Occipital lobe (tissue), 1 donor: ENCODE measurements at regions not wholly inside any gene's neighbourhood (a gene's known extent, or its start where the extent isn't known, plus 50 kb on each side); places are given as distances from the start of the nearest gene placed in this dataset.

Experiments used
- DNase-seq: peaks from one replicate; lab custom pipeline; 2025; lab: John Stamatoyannopoulos, UW

DNA sequence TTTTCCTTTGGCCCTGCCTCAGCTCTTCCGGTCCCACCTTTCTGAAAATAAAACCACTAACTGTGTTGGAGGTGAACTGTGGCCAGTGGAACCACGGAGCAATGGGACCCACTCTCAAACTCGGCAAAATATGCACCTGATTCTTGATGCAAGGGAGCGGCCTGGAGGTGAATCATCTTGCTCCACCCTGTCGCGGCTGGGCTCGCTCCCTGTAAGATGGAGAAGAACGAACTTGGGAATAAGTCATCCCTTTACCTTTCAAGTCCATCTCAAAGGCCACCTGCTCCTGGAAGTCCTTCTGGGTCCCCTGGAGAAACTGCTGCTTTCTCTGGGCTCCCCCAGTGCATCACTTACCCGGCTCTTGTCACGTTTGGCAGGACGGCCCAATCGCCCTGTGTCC, 309.9 kb downstream of the BCL11B start:
- no peak for DNase-seq

DNA sequence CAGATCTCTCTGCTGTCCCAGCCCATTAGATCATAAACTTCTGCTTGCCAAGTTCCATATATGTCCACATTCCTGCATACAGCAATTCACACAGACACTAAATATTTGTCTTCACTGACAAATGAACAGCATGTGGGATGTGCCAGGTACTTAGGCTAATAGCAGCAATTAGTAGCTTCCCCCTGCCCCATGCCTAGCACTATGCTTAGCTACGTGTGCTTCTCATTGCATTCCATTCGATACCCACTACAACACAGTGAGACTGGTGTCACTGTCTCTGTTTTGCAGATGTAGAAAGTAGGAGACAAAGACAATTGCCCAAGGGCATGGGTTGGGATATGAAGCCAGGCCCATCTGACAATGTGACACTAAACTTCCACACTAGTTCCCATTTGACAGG, 308.4 kb downstream of the BCL11B start:
- no peak for DNase-seq

DNA sequence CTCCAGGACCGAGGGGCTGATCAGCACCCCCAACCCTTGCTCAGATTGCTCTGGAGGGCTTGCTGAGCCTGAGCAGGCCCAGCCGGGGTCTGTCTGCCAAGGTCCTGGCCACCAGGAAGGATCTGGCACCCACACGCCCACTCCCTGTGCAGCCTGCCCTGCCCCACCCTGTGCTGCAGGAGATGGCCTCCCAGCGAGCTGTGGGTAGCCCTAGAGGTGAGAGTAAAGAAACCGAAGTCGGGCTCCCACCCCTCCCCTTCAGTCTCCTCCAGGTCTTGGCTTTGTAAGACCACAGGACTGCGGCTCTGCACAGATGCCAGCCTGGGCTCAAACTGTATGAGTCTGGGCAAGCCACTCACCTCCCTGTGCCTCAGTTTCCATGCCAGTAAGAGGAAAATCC, 307.8 kb downstream of the BCL11B start:
- no peak for DNase-seq

DNA sequence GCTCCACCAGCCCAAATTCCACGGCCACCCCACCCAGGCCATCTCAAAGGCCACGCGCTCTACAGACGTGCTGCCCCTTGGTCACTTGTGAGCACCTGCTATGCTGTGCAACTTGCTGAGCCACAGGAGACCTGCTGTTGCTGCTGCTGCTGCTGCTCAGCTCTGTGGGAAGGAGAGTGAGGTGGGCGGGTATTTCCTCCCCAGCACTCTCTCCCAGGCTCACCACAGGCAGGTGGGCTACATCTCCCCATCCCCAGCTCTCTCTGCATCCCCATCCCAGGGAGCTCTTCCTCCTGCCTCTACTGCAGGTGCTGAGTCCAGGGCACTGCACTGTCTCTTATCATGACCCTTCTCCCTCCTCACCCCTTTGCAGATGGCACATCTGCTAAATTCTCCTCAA, 306.9 kb downstream of the BCL11B start:
- no peak for DNase-seq

DNA sequence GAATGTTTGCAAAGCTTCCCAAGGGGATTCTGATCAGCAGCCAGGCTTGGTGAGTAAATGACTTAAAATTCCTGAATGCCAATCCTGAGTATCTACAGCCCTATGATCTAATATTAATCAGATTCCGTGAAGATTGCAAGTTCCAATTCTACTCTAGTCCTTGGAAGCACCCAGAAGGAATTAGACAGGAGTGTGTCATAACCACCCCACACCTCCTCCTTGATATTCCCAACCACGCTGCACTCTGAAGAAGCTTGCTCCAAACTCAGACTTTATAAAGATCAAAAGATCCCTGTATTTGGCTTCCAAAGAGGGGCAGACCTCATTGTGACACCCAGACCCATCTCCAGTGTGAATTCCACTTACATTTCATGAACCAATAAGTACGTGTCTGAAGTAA, 306.0 kb downstream of the BCL11B start:
- no peak for DNase-seq

DNA sequence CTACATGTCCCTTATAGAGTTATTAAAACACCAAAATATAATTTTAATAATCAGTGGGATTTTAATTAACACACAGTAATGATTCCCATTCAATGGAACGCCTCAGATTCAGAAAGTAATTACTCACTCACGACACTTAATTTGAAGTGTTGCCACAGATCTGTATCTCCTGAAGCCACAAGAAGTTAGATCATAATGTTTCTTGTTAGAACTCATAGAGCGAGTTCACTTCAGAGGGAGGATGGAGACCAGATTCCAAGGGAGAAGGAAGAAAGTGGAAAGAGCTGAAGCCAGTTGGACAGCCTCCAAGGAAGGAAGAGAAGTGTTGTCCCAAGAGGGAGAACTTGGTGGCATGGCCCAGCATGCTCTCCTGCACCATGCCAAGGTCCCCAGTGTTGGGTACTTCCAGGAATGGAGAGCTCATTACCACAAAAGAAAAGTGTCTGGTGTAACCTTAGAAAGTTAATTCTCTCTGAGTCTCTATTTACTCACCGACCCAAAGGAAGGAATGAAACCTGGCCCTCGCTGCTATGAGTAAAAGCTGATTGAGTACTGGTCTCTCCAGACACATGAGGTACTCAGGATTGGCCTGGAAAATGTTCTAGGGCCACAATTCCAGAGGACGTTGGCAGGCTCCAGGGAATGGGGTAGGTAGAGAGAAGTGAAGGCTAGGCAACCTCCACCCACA, 305.4 kb downstream of the BCL11B start:
- DNase-seq: no peak

DNA sequence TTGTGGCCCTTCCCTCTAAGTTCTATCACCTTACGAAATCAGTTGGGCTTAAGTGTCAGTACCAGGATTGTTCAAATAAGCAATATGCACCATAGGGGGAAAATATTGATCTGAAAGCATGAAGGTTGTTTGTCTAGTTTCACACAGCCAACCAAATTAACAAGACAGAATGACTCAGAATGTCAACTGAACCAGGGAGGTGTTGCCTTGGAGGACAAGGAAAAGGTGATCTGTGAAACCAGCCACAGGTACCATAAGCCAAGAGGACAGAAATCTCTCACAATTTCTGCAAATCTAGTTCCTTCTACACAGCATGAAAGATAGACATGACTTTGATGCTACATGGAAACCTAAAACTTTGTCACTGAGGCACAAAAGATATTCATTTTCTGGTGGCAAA, 297.9 kb downstream of the BCL11B start:
- no peak for DNase-seq

DNA sequence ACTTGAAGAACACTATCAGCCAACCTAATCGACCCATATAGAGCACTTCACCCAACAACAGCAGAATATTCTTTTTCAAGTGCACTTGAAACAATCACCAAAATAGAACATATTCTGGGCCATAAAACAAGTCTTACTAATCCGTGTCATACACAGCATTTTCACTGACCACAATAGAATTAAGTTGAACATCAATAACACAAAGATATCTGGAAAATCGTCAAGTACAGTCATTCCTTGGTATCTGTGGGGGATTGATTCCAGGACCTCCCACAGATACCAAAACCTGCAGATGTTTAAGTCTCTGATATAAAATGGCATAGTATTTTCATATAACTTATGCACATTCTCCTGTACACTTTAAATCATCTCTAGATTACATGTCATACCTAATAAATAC, 295.7 kb downstream of the BCL11B start:
- no peak for DNase-seq

DNA sequence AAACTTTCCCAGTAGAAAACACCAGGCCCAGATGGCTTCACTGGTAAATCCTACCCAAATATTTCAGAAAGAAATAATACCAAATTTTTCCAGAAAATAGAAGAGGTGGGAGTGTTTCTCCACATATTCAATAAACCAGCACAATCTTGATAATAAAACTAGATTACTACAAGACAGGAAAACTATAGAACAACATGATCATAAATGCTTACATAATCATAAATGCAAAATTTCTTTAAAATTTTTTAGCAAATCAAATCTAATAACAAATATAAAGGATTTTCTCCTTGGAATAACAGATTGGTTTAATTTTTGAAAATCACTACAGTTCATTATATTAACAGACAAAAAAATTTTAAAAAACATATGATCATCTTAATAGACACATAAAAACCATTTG, 294.5 kb downstream of the BCL11B start:
- DNase-seq: no peak

DNA sequence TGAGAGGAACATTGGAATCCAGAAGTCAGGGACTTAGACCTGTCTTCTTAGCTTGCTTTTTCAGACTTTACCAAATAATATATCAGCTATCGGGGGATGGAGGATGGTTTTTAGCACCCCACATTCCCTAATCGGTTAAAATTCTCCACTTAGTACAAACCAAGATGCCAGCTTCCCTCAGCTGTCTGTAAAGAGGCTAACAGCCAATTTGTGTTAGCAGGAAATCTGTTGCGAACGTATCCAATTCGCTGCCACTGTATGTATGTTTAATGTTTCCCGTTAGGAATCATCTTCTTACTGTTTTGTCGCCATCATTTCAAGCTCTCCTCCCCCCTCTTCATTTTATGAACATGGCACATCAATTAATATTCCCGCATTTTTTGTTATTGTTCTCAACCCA, 289.0 kb downstream of the BCL11B start:
- no peak for DNase-seq

DNA sequence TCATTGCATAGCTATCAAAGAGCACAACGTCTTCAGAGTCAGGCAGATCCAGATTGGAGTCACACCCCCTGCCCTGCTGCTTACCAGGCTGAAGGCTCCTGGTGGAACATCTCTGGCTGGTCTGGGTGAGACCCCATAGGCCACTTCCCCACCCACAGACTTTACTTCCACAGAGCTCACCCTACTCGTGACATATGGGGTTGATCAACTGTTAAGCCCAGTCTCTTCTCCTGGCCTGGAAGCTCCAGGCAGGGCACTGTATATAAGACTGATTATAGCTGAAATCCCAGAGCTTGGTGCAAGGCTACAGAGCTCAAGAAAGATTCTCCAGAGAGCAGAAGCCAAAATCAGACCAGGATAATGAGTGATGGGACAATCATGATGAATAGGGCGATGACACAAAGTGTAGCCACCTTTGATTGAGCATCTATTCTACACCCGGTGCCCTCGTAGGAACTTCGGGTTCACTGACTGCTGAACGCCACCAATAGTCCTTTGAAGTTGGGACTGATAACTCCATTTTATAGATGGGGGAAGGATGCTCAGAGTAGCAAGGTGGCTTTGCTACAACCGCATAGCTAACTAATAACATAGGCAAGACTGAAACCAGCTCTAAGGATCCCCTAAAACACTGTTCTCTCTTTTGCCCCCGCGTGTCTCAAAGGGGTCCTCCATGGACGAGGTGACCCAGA, 287.8 kb downstream of the BCL11B start:
- DNase-seq: no peak

DNA sequence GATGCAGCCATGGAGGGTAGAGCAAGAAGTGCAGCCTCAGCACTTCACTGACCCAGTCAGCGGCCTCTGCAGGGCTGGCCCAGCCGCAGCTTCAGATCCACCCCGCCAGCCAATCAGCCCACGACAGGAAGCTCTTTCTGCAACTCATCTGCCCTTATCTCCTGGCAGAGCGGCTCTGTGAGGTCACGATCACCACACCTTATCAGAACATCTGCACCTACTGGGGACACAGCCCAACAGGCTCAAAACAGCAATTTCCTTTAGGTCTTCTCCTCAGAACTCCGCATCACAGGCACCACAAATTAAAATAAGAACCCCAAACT, 287.3 kb downstream of the BCL11B start:
- DNase-seq: no peak

DNA sequence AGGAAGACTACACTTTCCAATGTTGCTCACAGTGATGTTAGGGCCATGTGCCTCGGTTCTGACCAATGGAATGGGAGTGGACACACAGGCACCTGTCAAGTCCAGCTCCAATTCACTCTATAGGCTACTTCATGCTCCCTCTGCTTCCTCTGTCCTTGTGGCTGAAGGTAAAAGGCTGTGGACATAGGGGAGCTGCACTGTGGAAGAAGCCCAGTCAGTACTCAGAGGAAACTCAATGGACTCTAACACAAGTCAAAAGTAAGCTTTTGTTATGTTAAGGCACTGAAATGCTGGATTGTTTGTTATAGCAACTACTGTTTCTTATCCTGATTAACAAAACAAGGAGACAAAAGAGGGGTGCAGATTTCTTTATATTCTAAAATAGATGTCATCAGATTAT, 278.2 kb downstream of the BCL11B start:
- DNase-seq: no peak

DNA sequence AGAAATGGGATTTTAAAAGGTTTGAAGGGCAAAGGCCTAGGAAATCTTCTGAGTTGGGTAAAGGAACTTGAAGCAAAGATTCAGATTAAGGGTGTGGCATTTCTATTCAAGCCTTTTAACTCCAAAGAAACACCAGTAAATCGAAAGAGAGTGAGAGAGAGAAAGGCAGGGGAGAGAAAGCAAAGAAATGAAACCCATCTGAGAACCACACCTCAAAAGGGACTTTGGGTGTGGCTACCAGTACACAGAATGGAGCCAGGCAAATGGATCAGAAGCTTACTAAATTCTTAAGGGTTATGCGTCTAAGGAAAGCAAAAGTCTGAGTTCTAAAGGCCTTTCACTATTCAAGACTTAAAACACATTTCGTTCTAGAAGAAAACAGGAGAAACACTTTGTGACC, 277.4 kb downstream of the BCL11B start:
- no peak for DNase-seq

DNA sequence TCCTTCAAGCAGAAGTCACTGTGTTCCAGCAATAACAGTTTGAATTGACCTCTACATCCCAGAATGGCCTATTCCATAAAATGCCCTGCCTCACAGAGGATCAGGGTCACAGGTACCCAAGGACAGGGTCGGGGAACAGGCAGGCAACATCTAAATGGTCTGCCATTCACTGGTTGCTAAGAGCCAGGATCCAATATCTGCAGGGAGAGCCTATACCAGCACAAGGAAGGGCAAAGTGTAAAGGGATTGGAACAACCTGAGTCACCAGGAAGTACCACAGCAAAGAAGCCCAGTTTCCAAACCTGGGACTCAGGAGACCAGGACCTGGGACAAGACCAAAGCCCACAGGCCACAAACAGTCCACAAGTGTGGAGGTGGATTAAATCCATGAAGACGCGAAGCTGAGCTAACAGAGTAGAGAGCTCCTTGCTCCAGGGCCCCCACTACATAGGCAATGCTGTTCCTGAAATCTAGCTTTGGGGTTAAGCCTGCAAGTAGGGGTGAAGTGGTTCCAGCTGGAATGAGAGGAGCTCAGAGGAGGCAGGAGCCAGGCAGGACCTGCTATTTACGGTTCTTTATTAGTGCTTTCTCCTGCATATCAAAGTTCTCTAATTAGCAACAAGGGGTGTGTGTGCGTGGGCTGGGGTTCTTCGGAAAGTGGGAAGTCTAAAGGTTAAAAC, 274.3 kb downstream of the BCL11B start:
- DNase-seq: no peak

DNA sequence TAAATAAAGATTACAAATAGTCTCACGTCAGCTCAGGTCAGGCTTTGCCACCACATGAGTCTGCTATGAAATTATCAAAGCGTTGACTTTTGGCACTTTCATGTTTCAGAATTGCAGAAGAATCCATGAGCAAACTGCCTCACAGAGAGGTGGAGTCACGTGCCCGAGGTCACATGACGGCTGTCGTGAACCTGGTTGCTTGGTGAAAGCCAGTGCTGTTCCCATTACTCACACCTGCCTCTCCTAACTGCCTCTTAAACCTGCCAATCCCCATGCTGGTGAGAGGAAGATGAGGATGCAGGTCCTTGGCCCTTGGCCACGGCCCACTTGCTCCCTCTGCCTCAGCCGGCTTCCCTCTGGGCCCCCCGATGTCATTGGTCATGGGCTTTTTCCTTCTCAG, 272.7 kb downstream of the BCL11B start:
- no peak for DNase-seq

DNA sequence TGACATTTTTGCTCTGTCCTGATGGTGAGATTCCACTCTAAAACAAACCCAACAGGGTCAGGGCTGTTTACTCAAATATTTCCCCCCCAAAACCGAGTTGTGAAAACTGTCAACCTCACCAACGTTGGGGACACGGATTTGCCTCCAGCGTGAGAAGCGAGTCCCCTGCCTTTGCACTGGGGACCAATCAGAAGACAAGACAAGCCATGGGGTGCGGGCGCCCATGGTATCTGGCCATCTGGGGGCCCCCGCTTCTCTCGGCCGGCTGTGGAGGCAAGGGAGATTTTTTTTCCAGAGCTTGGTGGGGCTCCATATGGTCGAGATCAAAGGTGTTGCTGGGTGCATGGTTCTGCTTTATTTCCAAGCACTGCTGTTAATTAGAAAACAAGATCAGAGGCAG, 272.1 kb downstream of the BCL11B start:
- no peak for DNase-seq

DNA sequence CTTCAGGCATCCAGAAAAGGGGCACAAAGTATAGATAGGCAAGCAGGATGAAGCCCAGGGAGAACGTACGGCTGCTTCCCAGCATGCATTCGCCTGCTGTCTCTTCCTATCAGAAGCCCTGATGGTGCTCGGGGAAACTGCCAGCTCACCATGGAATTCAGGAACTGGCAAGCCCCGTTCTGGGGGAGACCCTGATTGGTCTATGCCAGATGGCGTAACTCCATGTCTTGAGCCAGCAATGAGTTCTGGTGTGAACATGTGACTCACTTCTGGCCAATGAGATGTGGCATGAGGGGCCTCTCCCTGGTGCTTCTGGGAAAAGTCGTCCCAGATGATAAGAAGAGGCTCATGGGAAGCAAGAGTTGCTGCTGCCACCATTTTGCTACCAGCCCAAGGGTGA, 270.8 kb downstream of the BCL11B start:
- no peak for DNase-seq

DNA sequence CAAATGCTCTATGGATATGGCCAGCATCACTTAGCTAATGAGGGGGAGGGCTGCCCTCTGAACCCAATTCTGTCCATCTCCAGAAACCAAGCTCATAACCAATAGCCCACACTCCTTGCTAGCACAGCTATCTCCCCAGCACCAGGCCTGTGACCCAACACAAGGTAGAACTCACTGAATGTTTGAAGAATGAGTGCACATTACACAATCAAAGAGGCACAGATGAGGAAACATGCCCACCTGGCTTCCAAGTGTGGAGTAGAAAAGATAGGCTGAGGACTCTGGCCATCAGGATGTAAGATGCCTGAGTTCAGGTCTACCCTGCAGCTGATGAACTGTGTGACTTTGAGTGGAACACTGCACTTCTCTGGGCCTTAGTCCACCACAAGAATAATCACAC, 268.4 kb downstream of the BCL11B start:
- DNase-seq: no peak

DNA sequence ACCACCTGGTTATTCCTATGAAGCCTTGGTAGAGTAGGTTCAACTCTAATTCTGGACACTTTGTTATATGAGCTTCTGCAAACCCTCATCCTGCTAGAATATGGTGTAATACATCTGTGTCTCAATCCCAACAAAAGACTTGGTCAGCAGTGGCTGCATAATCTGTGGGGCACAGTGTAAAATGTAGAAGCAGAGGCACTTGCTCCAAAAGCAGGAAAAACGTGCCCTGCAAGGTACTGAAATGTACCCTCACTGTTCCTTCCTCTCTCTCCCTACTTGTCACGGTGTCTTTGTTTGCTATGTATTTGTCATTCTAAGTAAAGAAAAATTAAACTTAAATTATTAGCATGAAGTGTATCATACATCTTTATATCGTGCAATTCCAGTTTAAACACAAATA, 267.9 kb downstream of the BCL11B start:
- no peak for DNase-seq

DNA sequence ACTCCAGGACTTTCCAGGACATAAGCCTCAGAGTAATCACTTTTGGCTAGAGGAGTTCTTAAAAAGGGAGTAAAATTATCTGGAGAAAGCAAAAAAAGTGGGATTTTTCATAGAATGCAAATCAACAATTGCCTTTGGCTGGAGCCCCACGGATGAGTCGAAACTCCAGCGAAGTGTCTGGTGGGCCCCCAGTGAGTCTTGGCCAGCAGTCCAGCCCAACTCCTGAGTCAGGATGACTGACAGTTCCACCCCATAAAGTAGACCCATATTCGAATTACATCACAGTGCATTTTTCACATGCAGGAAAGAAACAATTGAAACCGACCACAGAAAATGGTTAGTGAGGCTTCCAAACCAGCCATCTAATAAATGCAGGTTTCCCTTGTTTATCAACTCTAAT, 265.7 kb downstream of the BCL11B start:
- DNase-seq: no peak

DNA sequence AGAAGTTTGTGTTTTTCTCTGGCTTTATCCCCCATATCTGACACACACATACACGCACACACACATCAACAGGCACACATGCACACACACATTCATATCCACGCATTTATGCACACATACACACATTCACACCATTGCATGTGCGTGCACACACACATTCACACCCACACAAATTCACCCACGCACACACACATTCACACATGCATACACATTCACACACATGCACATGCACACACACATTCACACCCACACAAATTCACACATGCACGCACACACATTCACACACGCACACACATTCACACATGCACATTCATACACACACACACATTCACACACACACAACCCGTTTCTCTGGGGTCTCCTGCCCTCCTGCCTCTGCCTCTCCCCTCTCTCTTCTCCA, 264.2 kb downstream of the BCL11B start:
- DNase-seq: no peak

DNA sequence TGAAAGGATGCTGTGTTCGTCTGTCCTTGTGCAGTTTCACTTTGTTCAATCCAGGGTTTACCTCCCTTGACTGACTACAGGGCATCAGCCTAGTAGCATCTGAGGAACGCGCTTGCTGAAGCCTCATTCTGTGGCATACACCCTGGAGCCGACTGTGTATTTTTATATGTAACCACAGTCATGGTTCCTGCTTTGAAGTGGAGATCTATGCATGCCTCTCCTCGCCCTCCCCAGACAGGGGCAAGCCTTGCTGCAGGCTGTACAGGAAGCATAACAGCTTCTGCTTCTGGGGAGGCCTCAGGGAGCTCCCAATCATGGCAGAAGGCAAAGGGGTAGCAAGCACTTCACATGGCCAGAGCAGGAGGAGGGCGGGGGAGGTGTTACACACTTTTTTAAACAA, 262.1 kb downstream of the BCL11B start:
- no peak for DNase-seq
